Breast epithelium (tissue), 4 donors: ENCODE measurements at regions not wholly inside any gene's neighbourhood (a gene's known extent, or its start where the extent isn't known, plus 50 kb on each side); places are given as distances from the start of the nearest gene placed in this dataset.

ENCODE experiments used
- DNase-seq, 2 donors: peaks; one replicate each; pipeline ENCODE4 v3.0.0-alpha.2; 2019; ENCODE audit warnings: low spot score in 2 of 2
- H3K27ac ChIP-seq, 2 donors: fragments of 200-600 bp; sonication (generic) in 1 of 2; one replicate each; pipeline ENCODE4 v1.5.1; 2016 to 2019; ENCODE audit warnings: mild to moderate bottlenecking in 1 of 2
- H3K27me3 ChIP-seq, 2 donors: fragments of 200-600 bp; sonication (generic) in 1 of 2; one replicate each; pipeline versions ENCODE4 v1.5.1 to v1.6.0; 2017 to 2019; ENCODE audit warnings: control low read depth in 1 of 2, mild to moderate bottlenecking in 1 of 2
- H3K36me3 ChIP-seq: fragments of 200-600 bp; one replicate; pipeline ENCODE4 v1.5.1; 2019
- H3K4me1 ChIP-seq, 2 donors: fragments of 200-600 bp; sonication (generic); one replicate each; pipeline ENCODE4 v1.5.1; 2016 to 2019; ENCODE audit warnings: control low read depth in 1 of 2
- H3K4me3 ChIP-seq, 3 donors: fragments of 200-600 bp; sonication (generic); 1 replicate in 2 of 3; 2 replicates in 1 of 3; pipeline ENCODE4 v1.5.1; 2016 to 2019; ENCODE audit warnings: mild to moderate bottlenecking in 3 of 3, moderate library complexity in 2 of 3
- H3K9me3 ChIP-seq, 2 donors: fragments of 200-600 bp; sonication (generic) in 1 of 2; one replicate each; pipeline ENCODE4 v1.5.1; 2016 to 2019; ENCODE audit warnings: control low read depth in 1 of 2
- CTCF ChIP-seq, 3 donors: fragments of 450-650 bp; IDR thresholded peaks; one replicate each; pipeline ENCODE4 v1.5.1; 2016 to 2017; ENCODE audit warnings: antibody characterized with exemption in 3 of 3, mild to moderate bottlenecking in 3 of 3, moderate library complexity in 3 of 3
- POLR2A ChIP-seq: fragments of 450-650 bp; IDR thresholded peaks from one replicate; pipeline ENCODE4 v1.6.1; 2016; ENCODE audit warnings: antibody characterized with exemption, mild to moderate bottlenecking, moderate library complexity
- POLR2AphosphoS5 ChIP-seq, 3 donors: sonication (generic); formaldehyde crosslinking; IDR thresholded peaks; one replicate each; pipeline ENCODE4 v1.6.1; 2017; ENCODE audit warnings: antibody characterized with exemption in 3 of 3
- intact Hi-C: fragments of 100-400 bp; cut with DNase I; formaldehyde crosslinking; loops from one replicate; pipeline ENCODE4 v1.15.1; 2023; ENCODE audit warnings: low total_unique reads

GRCh38 chr2:209331291-209331844, 92.5 kb upstream of the MAP2 start:
- no peaks in the 10 kb centered on the region for H3K27me3 ChIP-seq
- no peak for TF ChIP-seq POLR2AphosphoS5 (IDR thresholded peaks at IDR 0.05)
- no peak for TF ChIP-seq POLR2A
- no peak for TF ChIP-seq CTCF (IDR thresholded peaks at IDR 0.05)
- no peaks in the 10 kb centered on the region for H3K4me1 ChIP-seq
- H3K4me3 ChIP-seq = no peak overlapping the region
- H3K36me3 ChIP-seq = no peaks in the 10 kb centered on the region
- no peak overlapping the region for H3K27ac ChIP-seq
- intact Hi-C loops = no loop called here
- no peaks in the 10 kb centered on the region for H3K9me3 ChIP-seq
- DNase-seq = no peak

- H3K4me3 ChIP-seq = no peak overlapping the region
- no peak for DNase-seq
- no peaks in the 10 kb centered on the region for H3K4me1 ChIP-seq
- TF ChIP-seq POLR2AphosphoS5 (IDR thresholded peaks at IDR 0.05) (peak in 1 of 3 donors; percentile 20), POLR2A (no peak), CTCF (IDR thresholded peaks at IDR 0.05) (peak; percentile 19 to 79 (median 73))
- H3K9me3 ChIP-seq = no peaks in the 10 kb centered on the region
- H3K27ac ChIP-seq = no peak overlapping the region
- intact Hi-C loops = no loop called here
- H3K27me3 ChIP-seq = no peaks in the 10 kb centered on the region
- H3K36me3 ChIP-seq = no peaks in the 10 kb centered on the region
These were observed 89.4 kb upstream of the MAP2 start for GRCh38 chr2:209334188-209335017.

- H3K4me3 ChIP-seq = no peak overlapping the region
- H3K9me3 ChIP-seq = no peaks in the 10 kb centered on the region
- no peaks in the 10 kb centered on the region for H3K27me3 ChIP-seq
- H3K36me3 ChIP-seq = no peaks in the 10 kb centered on the region
- no peaks in the 10 kb centered on the region for H3K4me1 ChIP-seq
- no peak overlapping the region for H3K27ac ChIP-seq
- intact Hi-C loops = no loop called here
- no peak for DNase-seq
- no peak for TF ChIP-seq POLR2A
- no peak for TF ChIP-seq CTCF (IDR thresholded peaks at IDR 0.05)
- TF ChIP-seq POLR2AphosphoS5 (IDR thresholded peaks at IDR 0.05) = no peak
These were observed 83.3 kb upstream of the MAP2 start for GRCh38 chr2:209340522-209340921.

- H3K27me3 ChIP-seq = no peaks in the 10 kb centered on the region
- no peaks in the 10 kb centered on the region for H3K36me3 ChIP-seq
- intact Hi-C loops = no loop called here
- H3K4me3 ChIP-seq = no peak overlapping the region
- H3K27ac ChIP-seq = no peak overlapping the region
- no peaks in the 10 kb centered on the region for H3K9me3 ChIP-seq
- H3K4me1 ChIP-seq = no peaks in the 10 kb centered on the region
- DNase-seq = no peak
- TF ChIP-seq POLR2AphosphoS5 (IDR thresholded peaks at IDR 0.05) (no peak), POLR2A (no peak), CTCF (IDR thresholded peaks at IDR 0.05) (no peak)
These were observed 79.5 kb upstream of the MAP2 start for GRCh38 chr2:209344349-209344748.

- H3K27ac ChIP-seq = no peak overlapping the region
- no peaks in the 10 kb centered on the region for H3K27me3 ChIP-seq
- TF ChIP-seq CTCF (IDR thresholded peaks at IDR 0.05) (no peak), POLR2A (no peak), POLR2AphosphoS5 (IDR thresholded peaks at IDR 0.05) (no peak)
- intact Hi-C loops = no loop called here
- H3K36me3 ChIP-seq = no peaks in the 10 kb centered on the region
- no peaks in the 10 kb centered on the region for H3K9me3 ChIP-seq
- no peak overlapping the region for H3K4me3 ChIP-seq
- H3K4me1 ChIP-seq = no peaks in the 10 kb centered on the region
- DNase-seq = no peak
These were observed 75.4 kb upstream of the MAP2 start for GRCh38 chr2:209348433-209348832.
